ENCODE measurements at regions not wholly inside any gene's neighbourhood (a gene's known extent, or its start where the extent isn't known, plus 50 kb on each side); places are given as distances from the start of the nearest gene placed in this dataset.

DNA sequence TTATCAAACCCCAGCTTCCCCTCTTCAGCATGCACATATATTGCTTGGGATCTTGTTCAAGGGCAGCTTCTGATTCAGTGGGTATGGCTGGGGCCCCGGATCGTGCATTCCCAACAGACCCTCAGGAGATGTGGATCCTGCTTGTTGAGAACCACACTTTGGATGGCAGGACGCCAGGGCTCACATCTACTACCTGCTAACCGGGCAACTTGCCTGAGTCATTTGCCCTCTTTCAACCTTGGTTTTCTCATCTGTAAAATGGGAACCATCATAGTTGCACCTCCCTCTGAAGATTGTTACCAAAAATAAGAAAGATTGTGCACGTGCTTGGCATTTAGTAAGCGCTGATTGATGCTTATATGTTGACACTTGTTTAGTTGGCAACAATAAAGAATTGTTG is 154.6 kb downstream of the ACKR3 start (continued):
- TF ChIP-seq, protein P1, sequence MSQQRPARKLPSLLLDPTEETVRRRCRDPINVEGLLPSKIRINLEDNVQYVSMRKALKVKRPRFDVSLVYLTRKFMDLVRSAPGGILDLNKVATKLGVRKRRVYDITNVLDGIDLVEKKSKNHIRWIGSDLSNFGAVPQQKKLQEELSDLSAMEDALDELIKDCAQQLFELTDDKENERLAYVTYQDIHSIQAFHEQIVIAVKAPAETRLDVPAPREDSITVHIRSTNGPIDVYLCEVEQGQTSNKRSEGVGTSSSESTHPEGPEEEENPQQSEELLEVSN (IDR thresholded peaks at IDR 0.05) = no peak
- TF ChIP-seq HDAC2 (IDR thresholded peaks at IDR 0.05; ENCODE audit: borderline replicate concordance in 1 of 2, low read depth in 2 of 2, low read length in 2 of 2) = no peak

All from H1 (cell line).